A549 (cell line): ENCODE measurements at regions not wholly inside any gene's neighbourhood (a gene's known extent, or its start where the extent isn't known, plus 50 kb on each side); places are given as distances from the start of the nearest gene placed in this dataset.
A peak's percentile ranks its signal among the peaks of the same experiment; 100 is the strongest.

Experiments used
- ATAC-seq, 2 experiments: fragments of 200-7000 bp in 1 of 2; fragments of >200 bp in 1 of 2; cut with Nextera tagmentation in 1 of 2; cut with Tn5 transposase in 1 of 2; 3 replicates each; pipeline versions ENCODE4 v1.8.0 to v1.9.1; 2018 to 2020; ENCODE audit warnings: mild to moderate bottlenecking in 1 of 2, moderate library complexity in 1 of 2
- CTCF ChIA-PET: fragments of 300-600 bp; sonication (Branson Sonifier 250); formaldehyde crosslinking; extraction: SDS; loops from one replicate; lab custom pipeline; 2021; ENCODE audit warnings: antibody characterized with exemption, inconsistent platforms; lab: Yijun Ruan, JAX
- POLR2A ChIA-PET: fragments of 350-600 bp; formaldehyde crosslinking; extraction: SDS; loops from one replicate; lab custom pipeline; 2021; ENCODE audit warnings: antibody characterized with exemption, inconsistent platforms; lab: Yijun Ruan, JAX
- DNase-seq, 2 experiments: peaks; one replicate each; pipeline versions ENCODE4 v3.0.0 to v3.0.0-alpha.2; 2011 to 2016; ENCODE audit warnings: low read depth in 1 of 2, low spot score in 1 of 2
- FAIRE-seq: peaks from 2 replicates; lab custom pipeline; 2011; peaks lifted over from hg19 to GRCh38; lab: Jason Lieb, UNC
- H3K27ac ChIP-seq, 2 experiments: fragments of >200 bp; sonication (Bioruptor Twin); formaldehyde crosslinking; 3 replicates each; pipeline ENCODE4 v1.5.1; 2016 to 2017
- H3K4me1 ChIP-seq: fragments of >200 bp; sonication (Bioruptor Twin); formaldehyde crosslinking; 3 replicates; pipeline ENCODE4 v1.6.1; 2016
- H3K4me2 ChIP-seq: fragments of >200 bp; sonication (Bioruptor Twin); formaldehyde crosslinking; 3 replicates; pipeline ENCODE4 v1.6.1; 2016
- H3K4me3 ChIP-seq: fragments of >200 bp; sonication (Bioruptor Twin); formaldehyde crosslinking; 3 replicates; pipeline ENCODE4 v1.5.1; 2016
- H3K9me3 ChIP-seq: fragments of >200 bp; sonication (Bioruptor Twin); formaldehyde crosslinking; 3 replicates; pipeline ENCODE4 v1.6.1; 2016
- CTCF ChIP-seq: fragments of >200 bp; sonication (Bioruptor Twin); formaldehyde crosslinking; IDR thresholded peaks from 3 replicates; pipeline ENCODE4 v1.5.1; 2016
- E2F6 ChIP-seq: IDR thresholded peaks from 2 replicates; pipeline ENCODE4 v1.6.1; 2012; ENCODE audit warnings: low read depth, borderline replicate concordance
- EHMT2 ChIP-seq: fragments of 200-600 bp; sonication (generic); IDR thresholded peaks from 2 replicates; pipeline ENCODE4 v1.6.1; 2016; ENCODE audit warnings: antibody characterized with exemption, low read depth, mild to moderate bottlenecking, moderate library complexity
- EP300 ChIP-seq, 2 experiments: fragments of >200 bp; sonication (Bioruptor Twin); formaldehyde crosslinking; IDR thresholded peaks; 2 replicates in 1 of 2; 3 replicates in 1 of 2; pipeline ENCODE4 v1.6.1; 2016 to 2017
- FOSL2 ChIP-seq, 2 experiments: fragments of 450-650 bp in 1 of 2; fragments of >200 bp in 1 of 2; sonication (Bioruptor Twin) in 1 of 2; formaldehyde crosslinking; IDR thresholded peaks; 2 replicates each; pipeline versions ENCODE4 v1.5.0 to v1.6.1; 2016 to 2020; ENCODE audit warnings: mild to moderate bottlenecking in 1 of 2, moderate library complexity in 1 of 2
- HOXB13 ChIP-seq: fragments of 250-450 bp; sonication (Bioruptor Pico); IDR thresholded peaks from 2 replicates; pipeline ENCODE4 v1.5.0; 2020; ENCODE audit warnings: low read depth, mild to moderate bottlenecking, moderate library complexity
- HOXB5 ChIP-seq: fragments of 250-450 bp; sonication (Bioruptor Pico); IDR thresholded peaks from 2 replicates; pipeline ENCODE4 v1.5.0; 2020; ENCODE audit warnings: mild to moderate bottlenecking, moderate library complexity
- JUN ChIP-seq, 2 experiments: fragments of >200 bp; sonication (Bioruptor Twin); formaldehyde crosslinking; IDR thresholded peaks; 2 replicates in 1 of 2; 3 replicates in 1 of 2; pipeline ENCODE4 v1.6.1; 2016 to 2017
- JUNB ChIP-seq: fragments of >200 bp; sonication (Bioruptor Twin); formaldehyde crosslinking; IDR thresholded peaks from 2 replicates; pipeline ENCODE4 v1.6.1; 2016
- PBX3 ChIP-seq: IDR thresholded peaks from 2 replicates; pipeline ENCODE4 v1.6.1; 2012
- PHF8 ChIP-seq: fragments of 200-600 bp; sonication (generic); IDR thresholded peaks from 2 replicates; pipeline ENCODE4 v1.6.1; 2016; ENCODE audit warnings: low read depth, mild to moderate bottlenecking, antibody characterized with exemption, moderate library complexity, borderline replicate concordance
- RAD21 ChIP-seq, 2 experiments: fragments of >200 bp in 1 of 2; sonication (Bioruptor Twin) in 1 of 2; formaldehyde crosslinking in 1 of 2; IDR thresholded peaks in 1 of 2; conservative IDR thresholded peaks in 1 of 2; 2 replicates in 1 of 2; 3 replicates in 1 of 2; pipeline ENCODE4 v1.6.1; 2012 to 2018; ENCODE audit warnings: inconsistent platforms in 1 of 2
- RNF2 ChIP-seq: fragments of 200-600 bp; sonication (generic); IDR thresholded peaks from 2 replicates; pipeline ENCODE4 v1.6.1; 2016; ENCODE audit warnings: low read depth, mild to moderate bottlenecking, antibody characterized with exemption, moderate library complexity, borderline replicate concordance
- TFCP2L1 ChIP-seq: fragments of 250-450 bp; sonication (Bioruptor Pico); IDR thresholded peaks from 2 replicates; pipeline ENCODE4 v1.5.0; 2021; ENCODE audit warnings: mild to moderate bottlenecking
- TP53 ChIP-seq: fragments of 250-450 bp; sonication (Bioruptor Pico); IDR thresholded peaks from 2 replicates; pipeline ENCODE4 v1.5.0; 2021; ENCODE audit warnings: mild to moderate bottlenecking, moderate library complexity
- ZSCAN20 ChIP-seq: fragments of 250-450 bp; sonication (Bioruptor Pico); IDR thresholded peaks from 2 replicates; pipeline ENCODE4 v1.8.0; 2022; ENCODE audit warnings: mild to moderate bottlenecking, moderate library complexity
- WGBS: methylation state at CpG from one replicate; pipeline ENCODE4 v1.1.6; 2017; ENCODE audit errors: missing lambda C conversion rate; 5-methylcytosine and 5-hydroxymethylcytosine counted together
- TF ChIP-seq, protein P1 (sequence below): fragments of >200 bp; sonication (Bioruptor Twin); formaldehyde crosslinking; IDR thresholded peaks from 2 replicates; pipeline ENCODE4 v1.6.1; 2016

DNA sequence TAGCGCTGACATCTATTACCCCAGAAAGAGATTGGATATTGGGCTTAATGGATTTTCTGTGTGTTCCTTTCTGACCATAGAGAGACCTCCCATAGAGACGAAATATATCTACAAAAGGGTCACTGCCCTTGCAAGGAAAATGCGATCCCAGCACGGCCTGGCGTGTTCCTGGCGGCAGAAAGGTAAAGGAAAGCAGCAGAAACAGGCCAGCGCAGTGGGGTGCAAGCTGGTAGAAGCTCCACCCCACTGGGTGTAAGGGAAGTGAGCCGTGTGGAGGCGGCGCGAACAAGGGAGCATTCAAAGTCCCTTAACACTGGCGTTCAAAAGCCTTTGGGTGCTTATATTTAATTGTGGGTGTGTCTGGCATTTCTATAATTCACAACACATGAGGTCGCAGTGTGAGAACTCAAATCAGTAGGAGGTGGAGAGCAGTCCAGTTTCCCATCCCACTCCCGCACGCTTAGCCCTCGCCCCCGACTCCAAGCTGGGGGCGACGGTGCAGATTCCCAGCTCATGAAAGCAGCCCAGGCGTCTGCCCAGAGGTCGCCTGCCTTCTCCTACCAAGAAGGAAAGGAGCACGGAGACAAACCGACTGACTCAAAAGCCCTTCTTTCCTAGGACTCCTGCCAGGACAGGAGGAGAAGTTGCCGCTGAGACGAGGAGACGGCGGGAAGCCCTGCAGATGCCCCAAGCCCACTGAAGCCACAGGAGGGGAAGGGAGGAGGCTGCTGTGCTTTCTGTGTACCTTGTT, 478.4 kb downstream of the FOXO1 start:
- DNase-seq (no peak), FAIRE-seq (no peak), ATAC-seq (no peak)
- Histone ChIP-seq H3K4me1 (peaks cover 8% of the 10 kb centered on the region; the same call in 1 of the 3 replicates), H3K9me3 (no peaks in the 10 kb centered on the region), H3K27ac (no peak overlapping the region), H3K4me3 (no peak overlapping the region), H3K4me2 (no peak overlapping the region)
- CTCF ChIA-PET: interaction anchor here (1.3 kb wide), 1 partner anchor 78 kb away, joined by 3 read pairs; no protein-coding TSS in a partner anchor
- POLR2A ChIA-PET: no interaction called here
- WGBS: 94% methylated on average over 27 of the region's 27 CpGs
- TF ChIP-seq EHMT2: no peak
- TF ChIP-seq, protein P1, sequence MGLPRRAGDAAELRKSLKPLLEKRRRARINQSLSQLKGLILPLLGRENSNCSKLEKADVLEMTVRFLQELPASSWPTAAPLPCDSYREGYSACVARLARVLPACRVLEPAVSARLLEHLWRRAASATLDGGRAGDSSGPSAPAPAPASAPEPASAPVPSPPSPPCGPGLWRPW: no peak

DNA sequence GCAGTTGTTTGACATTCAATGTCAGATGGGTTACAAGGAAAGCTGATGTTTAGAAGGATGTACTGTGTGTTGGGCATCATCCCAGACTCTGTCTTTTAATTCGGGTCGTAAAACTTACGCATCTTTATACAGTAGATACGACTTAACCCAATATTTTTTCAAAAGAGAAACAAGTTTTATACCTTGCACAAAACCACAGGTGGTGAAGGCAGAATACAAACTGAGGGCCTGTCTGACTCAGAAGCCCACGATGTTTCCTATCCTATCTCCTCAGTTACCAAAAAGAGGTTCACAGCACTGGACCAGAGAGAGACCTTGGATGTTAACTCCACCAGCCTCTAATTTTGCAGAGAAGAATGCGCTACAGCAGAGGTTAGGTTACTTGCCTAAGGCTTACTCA, 477.0 kb downstream of the FOXO1 start:
- FAIRE-seq: no peak
- no peak for TF ChIP-seq FOSL2 (IDR thresholded peaks at IDR 0.05)
- TF ChIP-seq FOSL2 (CRISPR knock-in tag; IDR thresholded peaks at IDR 0.05): no peak
- no peak for TF ChIP-seq PBX3
- POLR2A ChIA-PET: no interaction called here

DNA sequence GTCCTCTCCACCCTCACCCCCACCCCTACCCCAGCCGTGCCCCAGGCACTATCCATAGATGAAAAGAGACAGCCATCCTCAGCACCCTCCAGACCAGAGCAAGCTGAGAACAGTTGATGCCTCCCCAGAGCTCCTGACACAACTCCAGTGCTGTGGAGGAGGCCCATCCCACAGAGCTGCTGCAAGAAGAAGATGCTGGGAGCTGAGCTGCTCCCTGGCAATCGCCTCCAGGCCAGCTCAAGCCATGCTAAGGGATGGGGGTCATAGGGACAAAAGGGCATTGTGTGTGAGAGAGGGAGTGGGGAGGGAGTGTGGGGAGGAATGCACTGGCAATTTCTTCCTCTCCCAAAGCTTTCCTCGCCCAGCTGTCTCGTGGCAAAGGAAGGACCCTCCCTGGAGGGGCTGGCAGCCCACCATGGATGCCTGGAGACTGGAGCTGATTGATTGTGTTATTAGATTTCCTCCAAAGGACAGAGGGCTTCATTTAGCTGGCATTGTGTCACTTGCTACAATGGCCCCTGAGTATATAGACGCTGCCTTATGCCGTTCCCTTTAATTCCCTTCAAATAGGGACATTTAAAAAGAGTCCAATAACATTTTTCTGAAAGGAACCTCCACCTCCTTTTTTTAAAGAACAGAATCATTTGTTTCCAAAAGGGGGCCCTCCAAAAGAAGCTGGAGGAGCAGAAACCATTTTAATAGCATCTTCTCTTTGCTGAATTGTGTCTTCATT, 476.4 kb downstream of the FOXO1 start:
- 0 out of 6 replicates have a peak overlapping the region, but pooled peaks of 1 of the 2 experiments have one; percentile 9 for H3K27ac ChIP-seq
- TF ChIP-seq TP53 (no peak), RAD21 (conservative IDR thresholded peaks at IDR 0.05 in 1 of 2, IDR thresholded peaks at IDR 0.05 in 1 of 2) (no peak), JUN (IDR thresholded peaks at IDR 0.05) (no peak), CTCF (no peak), HOXB5 (CRISPR knock-in tag) (no peak), HOXB13 (CRISPR knock-in tag) (no peak), EP300 (IDR thresholded peaks at IDR 0.05) (no peak), RNF2 (no peak), PHF8 (no peak), E2F6 (no peak), TFCP2L1 (CRISPR knock-in tag) (no peak), JUNB (no peak), ZSCAN20 (no peak)
- TF ChIP-seq, all 56 proteins: peak for 0
- no peak for DNase-seq
- 82% methylated on average over 6 of the region's 6 CpGs for WGBS
- ChIA-PET POLR2A (no interaction called here), CTCF (interaction anchor here (0.5 kb wide), 1 partner anchor 1094 kb away, joined by 3 read pairs; no protein-coding TSS in a partner anchor)
- no peak for FAIRE-seq
- Histone ChIP-seq H3K4me3 (no peak overlapping the region), H3K4me2 (no peak overlapping the region), H3K4me1 (peaks cover 8% of the 10 kb centered on the region; the same call in 1 of the 3 replicates), H3K9me3 (no peaks in the 10 kb centered on the region)
- no peak for ATAC-seq

More for the DNA sequence above, 477.0 kb downstream of the FOXO1 start:
- Histone ChIP-seq H3K27ac (no peak overlapping the region), H3K4me3 (no peak overlapping the region), H3K4me1 (peaks cover 8% of the 10 kb centered on the region; the same call in 1 of the 3 replicates), H3K9me3 (no peaks in the 10 kb centered on the region), H3K4me2 (no peak overlapping the region)
- ATAC-seq (no peak), DNase-seq (no peak)
- 92% methylated on average over 6 of the region's 6 CpGs for WGBS
- CTCF ChIA-PET: interaction anchor here (1.3 kb wide), 1 partner anchor 79 kb away, joined by 3 read pairs; no protein-coding TSS in a partner anchor
